ENCODE measurements at regions not wholly inside any gene's neighbourhood (a gene's known extent, or its start where the extent isn't known, plus 50 kb on each side); places are given as distances from the start of the nearest gene placed in this dataset.
"Not testable (repeated sequence)": the region's sequence is repeated elsewhere in the genome, so short reads cannot be mapped to it uniquely, and the experiment has no call there.

- not testable (repeated sequence) for DNase-seq (ENCODE audit: low spot score)
Measured at GRCh38 chr9:39674437-39675210, 319.2 kb downstream of the SPATA31A1 start.

- not testable (repeated sequence) for DNase-seq (ENCODE audit: low spot score)
Measured at GRCh38 chr9:39675211-39675553, 319.7 kb downstream of the SPATA31A1 start.

- not testable (repeated sequence) for DNase-seq (ENCODE audit: low spot score)
Measured at GRCh38 chr9:39678534-39679263, 323.2 kb downstream of the SPATA31A1 start.

GRCh38 chr9:39680694-39681401 lies 325.4 kb downstream of the SPATA31A1 start:
- DNase-seq (ENCODE audit: low spot score): not testable (repeated sequence)

- DNase-seq (ENCODE audit: low spot score): not testable (repeated sequence)
Measured at GRCh38 chr9:39728862-39729261, 373.4 kb downstream of the SPATA31A1 start.

GRCh38 chr9:39744898-39745297 lies 389.4 kb downstream of the SPATA31A1 start:
- not testable (repeated sequence) for DNase-seq (ENCODE audit: low spot score)

- not testable (repeated sequence) for DNase-seq (ENCODE audit: low spot score)
Measured at GRCh38 chr9:39775570-39775969, 420.1 kb downstream of the SPATA31A1 start.

GRCh38 chr9:39791356-39791755 lies 435.9 kb downstream of the SPATA31A1 start:
- not testable (repeated sequence) for DNase-seq (ENCODE audit: low spot score)

GRCh38 chr9:39797935-39798334 lies 442.5 kb downstream of the SPATA31A1 start:
- not testable (repeated sequence) for DNase-seq (ENCODE audit: low spot score)

- not testable (repeated sequence) for DNase-seq (ENCODE audit: low spot score)
Measured at GRCh38 chr9:39799252-39799651, 443.8 kb downstream of the SPATA31A1 start.

- DNase-seq (ENCODE audit: low spot score): not testable (repeated sequence)
Measured at GRCh38 chr9:39802561-39802960, 447.1 kb downstream of the SPATA31A1 start.

GRCh38 chr9:39809401-39810226 lies 454.1 kb downstream of the SPATA31A1 start:
- peak; percentile 28 for DNase-seq (ENCODE audit: low spot score)

- DNase-seq (ENCODE audit: low spot score): not testable (repeated sequence)
Measured at GRCh38 chr9:39810401-39810800, 454.9 kb downstream of the SPATA31A1 start.

GRCh38 chr9:39811615-39812014 lies 456.1 kb downstream of the SPATA31A1 start:
- DNase-seq (ENCODE audit: low spot score): not testable (repeated sequence)

GRCh38 chr9:39828457-39828856 lies 473.0 kb downstream of the SPATA31A1 start:
- not testable (repeated sequence) for DNase-seq (ENCODE audit: low spot score)
